Breast epithelium (tissue), 4 donors: ENCODE measurements at regions not wholly inside any gene's neighbourhood (a gene's known extent, or its start where the extent isn't known, plus 50 kb on each side); places are given as distances from the start of the nearest gene placed in this dataset.

ENCODE experiments used
- DNase-seq, 2 donors: peaks; one replicate each; pipeline ENCODE4 v3.0.0-alpha.2; 2019; ENCODE audit warnings: low spot score in 2 of 2
- H3K27ac ChIP-seq, 2 donors: fragments of 200-600 bp; sonication (generic) in 1 of 2; one replicate each; pipeline ENCODE4 v1.5.1; 2016 to 2019; ENCODE audit warnings: mild to moderate bottlenecking in 1 of 2
- H3K27me3 ChIP-seq, 2 donors: fragments of 200-600 bp; sonication (generic) in 1 of 2; one replicate each; pipeline versions ENCODE4 v1.5.1 to v1.6.0; 2017 to 2019; ENCODE audit warnings: control low read depth in 1 of 2, mild to moderate bottlenecking in 1 of 2
- H3K36me3 ChIP-seq: fragments of 200-600 bp; one replicate; pipeline ENCODE4 v1.5.1; 2019
- H3K4me1 ChIP-seq, 2 donors: fragments of 200-600 bp; sonication (generic); one replicate each; pipeline ENCODE4 v1.5.1; 2016 to 2019; ENCODE audit warnings: control low read depth in 1 of 2
- H3K4me3 ChIP-seq, 3 donors: fragments of 200-600 bp; sonication (generic); 1 replicate in 2 of 3; 2 replicates in 1 of 3; pipeline ENCODE4 v1.5.1; 2016 to 2019; ENCODE audit warnings: mild to moderate bottlenecking in 3 of 3, moderate library complexity in 2 of 3
- H3K9me3 ChIP-seq, 2 donors: fragments of 200-600 bp; sonication (generic) in 1 of 2; one replicate each; pipeline ENCODE4 v1.5.1; 2016 to 2019; ENCODE audit warnings: control low read depth in 1 of 2
- CTCF ChIP-seq, 3 donors: fragments of 450-650 bp; IDR thresholded peaks; one replicate each; pipeline ENCODE4 v1.5.1; 2016 to 2017; ENCODE audit warnings: antibody characterized with exemption in 3 of 3, mild to moderate bottlenecking in 3 of 3, moderate library complexity in 3 of 3
- POLR2A ChIP-seq: fragments of 450-650 bp; IDR thresholded peaks from one replicate; pipeline ENCODE4 v1.6.1; 2016; ENCODE audit warnings: antibody characterized with exemption, mild to moderate bottlenecking, moderate library complexity
- POLR2AphosphoS5 ChIP-seq, 3 donors: sonication (generic); formaldehyde crosslinking; IDR thresholded peaks; one replicate each; pipeline ENCODE4 v1.6.1; 2017; ENCODE audit warnings: antibody characterized with exemption in 3 of 3
- intact Hi-C: fragments of 100-400 bp; cut with DNase I; formaldehyde crosslinking; loops from one replicate; pipeline ENCODE4 v1.15.1; 2023; ENCODE audit warnings: low total_unique reads

GRCh38 chr14:95007921-95008320, 149.4 kb downstream of the DICER1 start:
- no peak for DNase-seq
- no peak overlapping the region for H3K4me3 ChIP-seq
- no peaks in the 10 kb centered on the region for H3K27me3 ChIP-seq
- TF ChIP-seq CTCF (IDR thresholded peaks at IDR 0.05) = no peak
- no peak for TF ChIP-seq POLR2AphosphoS5 (IDR thresholded peaks at IDR 0.05)
- TF ChIP-seq POLR2A = no peak
- no peak overlapping the region for H3K27ac ChIP-seq
- no peaks in the 10 kb centered on the region for H3K9me3 ChIP-seq
- H3K36me3 ChIP-seq = no peaks in the 10 kb centered on the region
- intact Hi-C loops = no loop called here
- no peaks in the 10 kb centered on the region for H3K4me1 ChIP-seq

GRCh38 chr14:95006479-95006878, 150.8 kb downstream of the DICER1 start:
- Histone ChIP-seq H3K9me3 (no peaks in the 10 kb centered on the region), H3K27me3 (no peaks in the 10 kb centered on the region), H3K36me3 (no peaks in the 10 kb centered on the region), H3K27ac (no peak overlapping the region), H3K4me1 (no peaks in the 10 kb centered on the region), H3K4me3 (no peak overlapping the region)
- no peak for TF ChIP-seq POLR2AphosphoS5 (IDR thresholded peaks at IDR 0.05)
- TF ChIP-seq POLR2A = no peak
- TF ChIP-seq CTCF (IDR thresholded peaks at IDR 0.05) = no peak
- intact Hi-C loops = no loop called here
- no peak for DNase-seq

GRCh38 chr14:95006051-95006450, 151.3 kb downstream of the DICER1 start:
- H3K27ac ChIP-seq = no peak overlapping the region
- DNase-seq = no peak

GRCh38 chr14:95003099-95003960, 154.0 kb downstream of the DICER1 start:
- H3K36me3 ChIP-seq = no peaks in the 10 kb centered on the region
- intact Hi-C loops = no loop called here
- H3K4me1 ChIP-seq = no peaks in the 10 kb centered on the region
- no peaks in the 10 kb centered on the region for H3K27me3 ChIP-seq
- no peaks in the 10 kb centered on the region for H3K9me3 ChIP-seq
- peak overlapping the region; percentile 56 to 83 for H3K27ac ChIP-seq
- no peak overlapping the region for H3K4me3 ChIP-seq
- no peak for DNase-seq
- TF ChIP-seq POLR2AphosphoS5 (IDR thresholded peaks at IDR 0.05) = no peak
- no peak for TF ChIP-seq POLR2A
- no peak for TF ChIP-seq CTCF (IDR thresholded peaks at IDR 0.05)

More at GRCh38 chr14:95006051-95006450, 151.3 kb downstream of the DICER1 start:
- Histone ChIP-seq H3K4me3 (no peak overlapping the region), H3K27me3 (no peaks in the 10 kb centered on the region), H3K9me3 (no peaks in the 10 kb centered on the region), H3K36me3 (no peaks in the 10 kb centered on the region), H3K4me1 (no peaks in the 10 kb centered on the region)
- intact Hi-C loops = no loop called here
- TF ChIP-seq POLR2A (no peak), POLR2AphosphoS5 (IDR thresholded peaks at IDR 0.05) (no peak), CTCF (IDR thresholded peaks at IDR 0.05) (no peak)

- Histone ChIP-seq H3K36me3 (no peaks in the 10 kb centered on the region), H3K9me3 (no peaks in the 10 kb centered on the region), H3K4me3 (no peak overlapping the region), H3K4me1 (no peaks in the 10 kb centered on the region), H3K27me3 (peaks cover 0 to 7% of the 10 kb centered on the region in 2 donors), H3K27ac (no peak overlapping the region)
- TF ChIP-seq CTCF (IDR thresholded peaks at IDR 0.05) (no peak), POLR2A (no peak), POLR2AphosphoS5 (IDR thresholded peaks at IDR 0.05) (no peak)
- DNase-seq = no peak
- intact Hi-C loops = no loop called here
These were observed 158.6 kb downstream of the DICER1 start for GRCh38 chr14:94998685-94999084.
